H1 (cell line): ENCODE measurements at regions not wholly inside any gene's neighbourhood (a gene's known extent, or its start where the extent isn't known, plus 50 kb on each side); places are given as distances from the start of the nearest gene placed in this dataset.

Experiments used
- CHD7 ChIP-seq: fragments of 300-600 bp; sonication (generic); IDR thresholded peaks from 2 replicates; pipeline ENCODE4 v1.7.1; 2012; ENCODE audit warnings: low read length, moderate library complexity, mild to moderate bottlenecking, inconsistent platforms; ENCODE audit not compliant: insufficient replicate concordance
- CTBP2 ChIP-seq: IDR thresholded peaks from 2 replicates; pipeline ENCODE4 v1.7.0; 2011; ENCODE audit warnings: borderline replicate concordance, mild to moderate bottlenecking, moderate library complexity, mixed read lengths, low read length; ENCODE audit not compliant: insufficient read depth, insufficient read length
- KDM5A ChIP-seq: fragments of 200-600 bp; IDR thresholded peaks from 2 replicates; pipeline ENCODE4 v1.7.1; 2012; ENCODE audit warnings: mild to moderate bottlenecking, low read length, inconsistent platforms, mixed read lengths

- TF ChIP-seq CHD7 (no peak), CTBP2 (no peak), KDM5A (no peak)
Observed at GRCh38 chr2:201973305-201973928, 60.2 kb upstream of the FZD7 start (continued).
